Upper lobe of left lung (tissue), 6 donors: ENCODE measurements at regions not wholly inside any gene's neighbourhood (a gene's known extent, or its start where the extent isn't known, plus 50 kb on each side); places are given as distances from the start of the nearest gene placed in this dataset.

Experiments
- ATAC-seq, 2 donors: fragments of 200-7000 bp; cut with Tn5 transposase; one replicate each; pipeline ENCODE4 v1.9.1; 2022; ENCODE audit warnings: mild to moderate bottlenecking in 2 of 2, moderate library complexity in 2 of 2; ENCODE audit not compliant: low FRiP score in 2 of 2
- DNase-seq, 2 donors: peaks; one replicate each; pipeline ENCODE4 v3.0.0-alpha.2; 2019 to 2020
- H3K27ac ChIP-seq, 4 donors: fragments of 200-600 bp; sonication (generic); one replicate each; pipeline ENCODE4 v1.5.1; 2016 to 2019
- H3K27me3 ChIP-seq, 4 donors: fragments of 200-600 bp; sonication (generic); one replicate each; pipeline ENCODE4 v1.5.1; 2017 to 2019
- H3K36me3 ChIP-seq, 4 donors: fragments of 200-600 bp; sonication (generic); one replicate each; pipeline ENCODE4 v1.5.1; 2016 to 2019
- H3K4me1 ChIP-seq, 4 donors: fragments of 200-600 bp; sonication (generic); one replicate each; pipeline ENCODE4 v1.5.1; 2018 to 2019
- H3K4me3 ChIP-seq, 4 donors: fragments of 200-600 bp; sonication (generic); one replicate each; pipeline ENCODE4 v1.5.1; 2017 to 2019; ENCODE audit warnings: mild to moderate bottlenecking in 2 of 4, moderate library complexity in 1 of 4
- H3K9me3 ChIP-seq, 4 donors: fragments of 200-600 bp; sonication (generic); one replicate each; pipeline ENCODE4 v1.5.1; 2018 to 2019
- CTCF ChIP-seq, 6 experiments: fragments of 450-650 bp in 4 of 6; fragments of 200-600 bp in 2 of 6; sonication (generic) in 2 of 6; IDR thresholded peaks; one replicate each; pipeline ENCODE4 v1.5.1; 2016 to 2019; ENCODE audit warnings: antibody characterized with exemption in 6 of 6
- EP300 ChIP-seq, 4 donors: sonication (generic); formaldehyde crosslinking; IDR thresholded peaks; one replicate each; pipeline ENCODE4 v1.5.1; 2017; ENCODE audit warnings: antibody characterized with exemption in 4 of 4, control low read depth in 2 of 4
- POLR2A ChIP-seq, 4 donors: fragments of 450-650 bp; IDR thresholded peaks; one replicate each; pipeline ENCODE4 v1.5.1; 2016 to 2017; ENCODE audit warnings: antibody characterized with exemption in 4 of 4, mild to moderate bottlenecking in 2 of 4
- POLR2AphosphoS5 ChIP-seq, 2 donors: sonication (generic); formaldehyde crosslinking; IDR thresholded peaks; one replicate each; pipeline ENCODE4 v1.5.1; 2017; ENCODE audit warnings: antibody characterized with exemption in 2 of 2
- WGBS, 2 donors: methylation state at CpG; one replicate each; pipeline ENCODE4 v1.1.5; 2017 to 2018; 5-methylcytosine and 5-hydroxymethylcytosine counted together
- donor health status: DM: no; HTN: no; CAD: no; lungs with moderate emphysema.
- donor health status: DM: no; HTN: yes; CAD: no; lungs with severe emphysema.

- H3K4me1 ChIP-seq = no peaks in the 10 kb centered on the region
- ATAC-seq (no peak), DNase-seq (no peak)
- H3K4me3 ChIP-seq = no peak overlapping the region
- no peak overlapping the region for H3K27ac ChIP-seq
- no peaks in the 10 kb centered on the region for H3K27me3 ChIP-seq
- TF ChIP-seq EP300 (IDR thresholded peaks at IDR 0.05) (no peak), POLR2AphosphoS5 (IDR thresholded peaks at IDR 0.05) (no peak), CTCF (IDR thresholded peaks at IDR 0.05) (no peak), POLR2A (IDR thresholded peaks at IDR 0.05) (no peak)
- H3K9me3 ChIP-seq = no peaks in the 10 kb centered on the region
- H3K36me3 ChIP-seq = no peaks in the 10 kb centered on the region
Measured at GRCh38 chr12:16919551-16919950, 313.6 kb upstream of the LMO3 start.

GRCh38 chr12:16914853-16915252 is 308.9 kb upstream of the LMO3 start:
- Histone ChIP-seq H3K27me3 (no peaks in the 10 kb centered on the region), H3K9me3 (no peaks in the 10 kb centered on the region), H3K4me1 (no peaks in the 10 kb centered on the region), H3K27ac (no peak overlapping the region), H3K36me3 (no peaks in the 10 kb centered on the region), H3K4me3 (no peak overlapping the region)
- no peak for TF ChIP-seq POLR2A (IDR thresholded peaks at IDR 0.05)
- no peak for TF ChIP-seq POLR2AphosphoS5 (IDR thresholded peaks at IDR 0.05)
- no peak for DNase-seq
- 61 to 85% methylated on average over 1 of the region's 1 CpG for WGBS, 2 donors
- ATAC-seq = no peak

- H3K27me3 ChIP-seq = no peaks in the 10 kb centered on the region
- DNase-seq = no peak
- no peaks in the 10 kb centered on the region for H3K36me3 ChIP-seq
- WGBS, 2 donors = 76 to 80% methylated on average over 1 of the region's 1 CpG
- no peaks in the 10 kb centered on the region for H3K4me1 ChIP-seq
- no peaks in the 10 kb centered on the region for H3K9me3 ChIP-seq
- H3K27ac ChIP-seq = no peak overlapping the region
- no peak for TF ChIP-seq CTCF (IDR thresholded peaks at IDR 0.05)
- no peak for TF ChIP-seq EP300 (IDR thresholded peaks at IDR 0.05)
- no peak overlapping the region for H3K4me3 ChIP-seq
- ATAC-seq = no peak
Measured at GRCh38 chr12:16913832-16914490, 308.0 kb upstream of the LMO3 start.

- TF ChIP-seq CTCF (IDR thresholded peaks at IDR 0.05) = no peak
- no peak for TF ChIP-seq POLR2A (IDR thresholded peaks at IDR 0.05)
- TF ChIP-seq EP300 (IDR thresholded peaks at IDR 0.05) = no peak
- Histone ChIP-seq H3K27ac (no peak overlapping the region), H3K27me3 (no peaks in the 10 kb centered on the region), H3K9me3 (no peaks in the 10 kb centered on the region), H3K4me1 (no peaks in the 10 kb centered on the region), H3K36me3 (no peaks in the 10 kb centered on the region), H3K4me3 (no peak overlapping the region)
- 80 to 84% methylated on average over 3 of the region's 3 CpGs for WGBS, 2 donors
- ATAC-seq = no peak
- DNase-seq = no peak
Measured at GRCh38 chr12:16901946-16902345, 296.0 kb upstream of the LMO3 start.

- DNase-seq (peak in 1 of 2 donors; percentile 55), ATAC-seq (no peak)
- no peak overlapping the region for H3K27ac ChIP-seq
- no peaks in the 10 kb centered on the region for H3K36me3 ChIP-seq
- no peaks in the 10 kb centered on the region for H3K27me3 ChIP-seq
- TF ChIP-seq POLR2AphosphoS5 (IDR thresholded peaks at IDR 0.05) (no peak), EP300 (IDR thresholded peaks at IDR 0.05) (no peak), POLR2A (IDR thresholded peaks at IDR 0.05) (no peak), CTCF (IDR thresholded peaks at IDR 0.05) (no peak)
- WGBS, 2 donors = 90 to 92% methylated on average over 14 of the region's 14 CpGs
- H3K4me3 ChIP-seq = no peak overlapping the region
- H3K4me1 ChIP-seq = no peaks in the 10 kb centered on the region
- no peaks in the 10 kb centered on the region for H3K9me3 ChIP-seq
Measured at GRCh38 chr12:16893426-16893825, 287.5 kb upstream of the LMO3 start.
